ENCODE measurements at regions not wholly inside any gene's neighbourhood (a gene's known extent, or its start where the extent isn't known, plus 50 kb on each side); places are given as distances from the start of the nearest gene placed in this dataset.
"Not testable (repeated sequence)": the region's sequence is repeated elsewhere in the genome, so short reads cannot be mapped to it uniquely, and the experiment has no call there.

GRCh38 chr2:90221300-90221651 is 1529.8 kb downstream of the RPIA start:
- no peak for TF ChIP-seq POLR2AphosphoS5 (IDR thresholded peaks at IDR 0.05; ENCODE audit: low read depth, low read length)
- TF ChIP-seq SIN3A (IDR thresholded peaks at IDR 0.05; ENCODE audit: borderline replicate concordance, insufficient read depth, low read depth, low read length), result no peak
- TF ChIP-seq REST (IDR thresholded peaks at IDR 0.05; ENCODE audit: insufficient read depth in 1 of 2, low read depth in 2 of 2, low read length in 1 of 2), result no peak
- TF ChIP-seq CTCF (IDR thresholded peaks at IDR 0.05), result no peak
- no peak for TF ChIP-seq TCF7L2 (IDR thresholded peaks at IDR 0.05; ENCODE audit: low read depth, low read length)
- ChIA-PET POLR2A (no interaction called here), CTCF (no interaction called here)
- in situ Hi-C loops (cut with HindIII; ENCODE audit: low pct_unique_long_range_greater_than_20kb, low sequenced_read_pairs), result no loop called here
- intact Hi-C loops (cut with micrococcal nuclease; ENCODE audit: unreplicated experiment), result no loop called here
- Histone ChIP-seq H3K27me3 (ENCODE audit: control insufficient read depth, insufficient read depth, low read length) (no peaks in the 10 kb centered on the region), H3K9me3 (ENCODE audit: control insufficient read depth, insufficient read depth, low read depth, low read length) (no peaks in the 10 kb centered on the region), H3K4me3 (ENCODE audit: low read depth in 2 of 2, low read length in 2 of 2) (no peak overlapping the region), H3K4me1 (ENCODE audit: control insufficient read depth, insufficient read depth, low read length) (no peaks in the 10 kb centered on the region), H3K36me3 (ENCODE audit: control insufficient read depth, insufficient read depth, low read length) (no peaks in the 10 kb centered on the region), H3K27ac (ENCODE audit: low read length) (no peak overlapping the region)
- ATAC-seq (no peak), DNase-seq (ENCODE audit: low read depth, low spot score) (no peak)
- no TSS peak for BruUV-seq (replicated peaks)

GRCh38 chr2:90224767-90225166 is 1533.3 kb downstream of the RPIA start:
- H3K4me1 ChIP-seq (ENCODE audit: control insufficient read depth, insufficient read depth, low read length); H3K4me3 ChIP-seq (ENCODE audit: low read depth in 2 of 2, low read length in 2 of 2); H3K27me3 ChIP-seq (ENCODE audit: control insufficient read depth, insufficient read depth, low read length); H3K36me3 ChIP-seq (ENCODE audit: control insufficient read depth, insufficient read depth, low read length); ATAC-seq; in situ Hi-C loops (cut with HindIII; ENCODE audit: low pct_unique_long_range_greater_than_20kb, low sequenced_read_pairs); CTCF ChIA-PET; intact Hi-C loops (cut with micrococcal nuclease; ENCODE audit: unreplicated experiment); H3K27ac ChIP-seq (ENCODE audit: low read length); H3K9me3 ChIP-seq (ENCODE audit: control insufficient read depth, insufficient read depth, low read depth, low read length); POLR2A ChIA-PET; DNase-seq (ENCODE audit: low read depth, low spot score); BruUV-seq (replicated peaks): not testable (repeated sequence)

- H3K27me3 ChIP-seq (ENCODE audit: control insufficient read depth, insufficient read depth, low read length); BruUV-seq (replicated peaks); CTCF ChIA-PET; H3K36me3 ChIP-seq (ENCODE audit: control insufficient read depth, insufficient read depth, low read length); intact Hi-C loops (cut with micrococcal nuclease; ENCODE audit: unreplicated experiment); POLR2A ChIA-PET; in situ Hi-C loops (cut with HindIII; ENCODE audit: low pct_unique_long_range_greater_than_20kb, low sequenced_read_pairs); H3K4me3 ChIP-seq (ENCODE audit: low read depth in 2 of 2, low read length in 2 of 2); DNase-seq (ENCODE audit: low read depth, low spot score); H3K27ac ChIP-seq (ENCODE audit: low read length); ATAC-seq; H3K4me1 ChIP-seq (ENCODE audit: control insufficient read depth, insufficient read depth, low read length); H3K9me3 ChIP-seq (ENCODE audit: control insufficient read depth, insufficient read depth, low read depth, low read length): not testable (repeated sequence)
- TF ChIP-seq CTCF (IDR thresholded peaks at IDR 0.05), result peak; percentile 34
Observed at GRCh38 chr2:90226465-90227072, 1535.1 kb downstream of the RPIA start.

GRCh38 chr2:90231199-90231598 is 1539.7 kb downstream of the RPIA start:
- H3K4me1 ChIP-seq (ENCODE audit: control insufficient read depth, insufficient read depth, low read length); BruUV-seq (replicated peaks); intact Hi-C loops (cut with micrococcal nuclease; ENCODE audit: unreplicated experiment); H3K27ac ChIP-seq (ENCODE audit: low read length); CTCF ChIA-PET; in situ Hi-C loops (cut with HindIII; ENCODE audit: low pct_unique_long_range_greater_than_20kb, low sequenced_read_pairs); H3K4me3 ChIP-seq (ENCODE audit: low read depth in 2 of 2, low read length in 2 of 2); H3K27me3 ChIP-seq (ENCODE audit: control insufficient read depth, insufficient read depth, low read length); POLR2A ChIA-PET; DNase-seq (ENCODE audit: low read depth, low spot score); H3K9me3 ChIP-seq (ENCODE audit: control insufficient read depth, insufficient read depth, low read depth, low read length); ATAC-seq; H3K36me3 ChIP-seq (ENCODE audit: control insufficient read depth, insufficient read depth, low read length): not testable (repeated sequence)

GRCh38 chr2:90235452-90235851 is 1544.0 kb downstream of the RPIA start:
- H3K27me3 ChIP-seq (ENCODE audit: control insufficient read depth, insufficient read depth, low read length); intact Hi-C loops (cut with micrococcal nuclease; ENCODE audit: unreplicated experiment); DNase-seq (ENCODE audit: low read depth, low spot score); H3K4me1 ChIP-seq (ENCODE audit: control insufficient read depth, insufficient read depth, low read length); H3K36me3 ChIP-seq (ENCODE audit: control insufficient read depth, insufficient read depth, low read length); in situ Hi-C loops (cut with HindIII; ENCODE audit: low pct_unique_long_range_greater_than_20kb, low sequenced_read_pairs); POLR2A ChIA-PET; H3K9me3 ChIP-seq (ENCODE audit: control insufficient read depth, insufficient read depth, low read depth, low read length); H3K27ac ChIP-seq (ENCODE audit: low read length); BruUV-seq (replicated peaks); ATAC-seq; CTCF ChIA-PET; H3K4me3 ChIP-seq (ENCODE audit: low read depth in 2 of 2, low read length in 2 of 2): not testable (repeated sequence)

All from Panc1 (cell line).